Stimulated activated CD8-positive, alpha-beta memory T cell treated with anti-CD3 and anti-CD28 coated beads, Interleukin-12 subunit alpha, Interleukin-12 subunit beta, amount 100 ng/mL, for 24 hours (primary cell): ENCODE measurements at regions not wholly inside any gene's neighbourhood (a gene's known extent, or its start where the extent isn't known, plus 50 kb on each side); places are given as distances from the start of the nearest gene placed in this dataset.

Source experiments
- DNase-seq: peaks from one replicate; pipeline ENCODE4 v3.0.0-alpha.2; 2020; ENCODE audit errors: extremely low read depth

- DNase-seq: no peak
Observed at GRCh38 chr1:87781554-87781953, 452.9 kb downstream of the LMO4 start.

GRCh38 chr1:87783315-87783714, 454.6 kb downstream of the LMO4 start:
- no peak for DNase-seq

- no peak for DNase-seq
Observed at GRCh38 chr1:87785386-87785785, 456.7 kb downstream of the LMO4 start.

- DNase-seq: no peak
Observed at GRCh38 chr1:87786229-87786628, 457.5 kb downstream of the LMO4 start.

GRCh38 chr1:87786861-87787545, 458.3 kb downstream of the LMO4 start:
- no peak for DNase-seq

- no peak for DNase-seq
Observed at GRCh38 chr1:87787551-87787950, 458.9 kb downstream of the LMO4 start.

GRCh38 chr1:87790756-87791155, 462.1 kb downstream of the LMO4 start:
- DNase-seq: no peak

- no peak for DNase-seq
Observed at GRCh38 chr1:87791931-87792740, 463.5 kb downstream of the LMO4 start.

GRCh38 chr1:87794788-87795614, 466.3 kb downstream of the LMO4 start:
- no peak for DNase-seq

GRCh38 chr1:87795615-87796337, 467.1 kb downstream of the LMO4 start:
- no peak for DNase-seq

GRCh38 chr1:87796471-87796901, 467.8 kb downstream of the LMO4 start:
- DNase-seq: no peak

- DNase-seq: no peak
Observed at GRCh38 chr1:87799451-87799850, 470.8 kb downstream of the LMO4 start.

- no peak for DNase-seq
Observed at GRCh38 chr1:87800006-87800405, 471.3 kb downstream of the LMO4 start.

- DNase-seq: no peak
Observed at GRCh38 chr1:87803375-87803774, 474.7 kb downstream of the LMO4 start.

- DNase-seq: no peak
Observed at GRCh38 chr1:87804128-87804527, 475.4 kb downstream of the LMO4 start.

- no peak for DNase-seq
Observed at GRCh38 chr1:87805666-87806378, 477.1 kb downstream of the LMO4 start.

- DNase-seq: no peak
Observed at GRCh38 chr1:87806379-87807094, 477.9 kb downstream of the LMO4 start.

- no peak for DNase-seq
Observed at GRCh38 chr1:87810166-87810565, 481.5 kb downstream of the LMO4 start.

- no peak for DNase-seq
Observed at GRCh38 chr1:87812871-87813577, 484.3 kb downstream of the LMO4 start.

GRCh38 chr1:87814573-87814972, 485.9 kb downstream of the LMO4 start:
- DNase-seq: no peak
